ENCODE measurements at regions not wholly inside any gene's neighbourhood (a gene's known extent, or its start where the extent isn't known, plus 50 kb on each side); places are given as distances from the start of the nearest gene placed in this dataset.
A peak's percentile ranks its signal among the peaks of the same experiment; 100 is the strongest.
"Not testable (repeated sequence)": the region's sequence is repeated elsewhere in the genome, so short reads cannot be mapped to it uniquely, and the experiment has no call there.

- no peak for DNase-seq (ENCODE audit: low read depth)
- in situ Hi-C loops (cut with HindIII; ENCODE audit: low sequenced_read_pairs): no loop called here
- H3K4me3 ChIP-seq (ENCODE audit: low read depth, low read length): no peak overlapping the region
- no peak for TF ChIP-seq CTCF (IDR thresholded peaks at IDR 0.05; ENCODE audit: low read depth, low read length, missing control alignments)
Observed at GRCh38 chr10:53331460-53331859, 558.9 kb upstream of the MBL2 start.

- H3K4me3 ChIP-seq (ENCODE audit: low read depth, low read length); DNase-seq (ENCODE audit: low read depth); in situ Hi-C loops (cut with HindIII; ENCODE audit: low sequenced_read_pairs): not testable (repeated sequence)
Observed at GRCh38 chr10:53326401-53327305, 554.1 kb upstream of the MBL2 start.

- DNase-seq (ENCODE audit: low read depth): no peak
- in situ Hi-C loops (cut with HindIII; ENCODE audit: low sequenced_read_pairs): no loop called here
- no peak overlapping the region for H3K4me3 ChIP-seq (ENCODE audit: low read depth, low read length)
- TF ChIP-seq CTCF (IDR thresholded peaks at IDR 0.05; ENCODE audit: low read depth, low read length, missing control alignments): no peak
Observed at GRCh38 chr10:53325066-53325465, 552.5 kb upstream of the MBL2 start.

GRCh38 chr10:53315709-53316108, 543.1 kb upstream of the MBL2 start:
- no peak for DNase-seq (ENCODE audit: low read depth)
- in situ Hi-C loops (cut with HindIII; ENCODE audit: low sequenced_read_pairs): no loop called here
- no peak overlapping the region for H3K4me3 ChIP-seq (ENCODE audit: low read depth, low read length)
- no peak for TF ChIP-seq CTCF (IDR thresholded peaks at IDR 0.05; ENCODE audit: low read depth, low read length, missing control alignments)

- no peak for TF ChIP-seq CTCF (IDR thresholded peaks at IDR 0.05; ENCODE audit: low read depth, low read length, missing control alignments)
- DNase-seq (ENCODE audit: low read depth): peak; percentile 94
- no peak overlapping the region for H3K4me3 ChIP-seq (ENCODE audit: low read depth, low read length)
- in situ Hi-C loops (cut with HindIII; ENCODE audit: low sequenced_read_pairs): no loop called here
Observed at GRCh38 chr10:53314876-53315275, 542.3 kb upstream of the MBL2 start.

GRCh38 chr10:53298443-53298842, 525.9 kb upstream of the MBL2 start:
- H3K4me3 ChIP-seq (ENCODE audit: low read depth, low read length): no peak overlapping the region
- in situ Hi-C loops (cut with HindIII; ENCODE audit: low sequenced_read_pairs): no loop called here
- no peak for DNase-seq (ENCODE audit: low read depth)
- TF ChIP-seq CTCF (IDR thresholded peaks at IDR 0.05; ENCODE audit: low read depth, low read length, missing control alignments): no peak

- H3K4me3 ChIP-seq (ENCODE audit: low read depth, low read length): no peak overlapping the region
- DNase-seq (ENCODE audit: low read depth): no peak
- TF ChIP-seq CTCF (IDR thresholded peaks at IDR 0.05; ENCODE audit: low read depth, low read length, missing control alignments): no peak
- in situ Hi-C loops (cut with HindIII; ENCODE audit: low sequenced_read_pairs): no loop called here
Observed at GRCh38 chr10:53284615-53285182, 512.1 kb upstream of the MBL2 start.

Measured in astrocyte of the cerebellum (primary cell).